ENCODE measurements at regions not wholly inside any gene's neighbourhood (a gene's known extent, or its start where the extent isn't known, plus 50 kb on each side); places are given as distances from the start of the nearest gene placed in this dataset.

GRCh38 chr2:147711031-147711430 is 133.8 kb upstream of the ACVR2A start:
- DNase-seq (ENCODE audit: low read depth in 2 of 2), result no peak

GRCh38 chr2:147709655-147710054 is 135.2 kb upstream of the ACVR2A start:
- no peak for DNase-seq (ENCODE audit: low read depth in 2 of 2)

GRCh38 chr2:147703171-147703570 is 141.7 kb upstream of the ACVR2A start:
- DNase-seq (ENCODE audit: low read depth in 2 of 2), result no peak

- no peak for DNase-seq (ENCODE audit: low read depth in 2 of 2)
Measured at GRCh38 chr2:147698166-147698565, 146.7 kb upstream of the ACVR2A start.

GRCh38 chr2:147696426-147696825 is 148.4 kb upstream of the ACVR2A start:
- no peak for DNase-seq (ENCODE audit: low read depth in 2 of 2)

GRCh38 chr2:147689220-147689909 is 155.5 kb upstream of the ACVR2A start:
- DNase-seq (ENCODE audit: low read depth in 2 of 2), result no peak

- no peak for DNase-seq (ENCODE audit: low read depth in 2 of 2)
Measured at GRCh38 chr2:147688242-147688641, 156.6 kb upstream of the ACVR2A start.

GRCh38 chr2:147686365-147686764 is 158.5 kb upstream of the ACVR2A start:
- no peak for DNase-seq (ENCODE audit: low read depth in 2 of 2)

- DNase-seq (ENCODE audit: low read depth in 2 of 2), result no peak
Measured at GRCh38 chr2:147684903-147685302, 159.9 kb upstream of the ACVR2A start.

GRCh38 chr2:147683380-147683779 is 161.4 kb upstream of the ACVR2A start:
- DNase-seq (ENCODE audit: low read depth in 2 of 2), result no peak

- DNase-seq (ENCODE audit: low read depth in 2 of 2), result no peak
Measured at GRCh38 chr2:147681093-147681492, 163.7 kb upstream of the ACVR2A start.

GRCh38 chr2:147679955-147680531 is 164.8 kb upstream of the ACVR2A start:
- DNase-seq (ENCODE audit: low read depth in 2 of 2), result no peak

- DNase-seq (ENCODE audit: low read depth in 2 of 2), result no peak
Measured at GRCh38 chr2:147679191-147679954, 165.5 kb upstream of the ACVR2A start.

- no peak for DNase-seq (ENCODE audit: low read depth in 2 of 2)
Measured at GRCh38 chr2:147665105-147665504, 179.7 kb upstream of the ACVR2A start.

GRCh38 chr2:147663962-147664361 is 180.9 kb upstream of the ACVR2A start:
- no peak for DNase-seq (ENCODE audit: low read depth in 2 of 2)

- DNase-seq (ENCODE audit: low read depth in 2 of 2), result no peak
Measured at GRCh38 chr2:147663153-147663961, 181.5 kb upstream of the ACVR2A start.

- no peak for DNase-seq (ENCODE audit: low read depth in 2 of 2)
Measured at GRCh38 chr2:147662221-147662620, 182.6 kb upstream of the ACVR2A start.

- no peak for DNase-seq (ENCODE audit: low read depth in 2 of 2)
Measured at GRCh38 chr2:147660680-147661079, 184.1 kb upstream of the ACVR2A start.

GRCh38 chr2:147659051-147659450 is 185.8 kb upstream of the ACVR2A start:
- no peak for DNase-seq (ENCODE audit: low read depth in 2 of 2)

- no peak for DNase-seq (ENCODE audit: low read depth in 2 of 2)
Measured at GRCh38 chr2:147657086-147658000, 187.5 kb upstream of the ACVR2A start.

GRCh38 chr2:147649998-147650397 is 194.8 kb upstream of the ACVR2A start:
- no peak for DNase-seq (ENCODE audit: low read depth in 2 of 2)
